ENCODE measurements at regions not wholly inside any gene's neighbourhood (a gene's known extent, or its start where the extent isn't known, plus 50 kb on each side); places are given as distances from the start of the nearest gene placed in this dataset.

- Histone ChIP-seq H2AFZ (no peak overlapping the region), H3K9ac (no peak overlapping the region), H3K9me2 (ENCODE audit: insufficient read depth) (no peaks in the 10 kb centered on the region), H3F3A (ENCODE audit: insufficient read depth) (no peaks in the 10 kb centered on the region), H3K4me3 (no peak overlapping the region), H3K79me2 (ENCODE audit: insufficient read depth) (no peaks in the 10 kb centered on the region), H3K27ac (no peak overlapping the region), H3K36me3 (ENCODE audit: low read depth) (no peaks in the 10 kb centered on the region), H4K20me1 (ENCODE audit: insufficient read depth) (no peaks in the 10 kb centered on the region), H3K4me2 (ENCODE audit: unreplicated experiment) (no peak overlapping the region), H3K9me3 (ENCODE audit: low read depth) (no peaks in the 10 kb centered on the region), H3K27me3 (replicated peaks; ENCODE audit: insufficient read depth) (no peaks in the 10 kb centered on the region), H3K4me1 (ENCODE audit: insufficient read depth) (no peaks in the 10 kb centered on the region)
- in situ Hi-C loops (cut with MboI), result no loop called here
- TF ChIP-seq EZH2phosphoT487 (IDR thresholded peaks at IDR 0.05; ENCODE audit: insufficient read depth, low read depth) (no peak), EZH2 (IDR thresholded peaks at IDR 0.05; ENCODE audit: insufficient read depth, poor library complexity, severe bottlenecking) (no peak)
- DNase-seq, result no peak
- 35 to 39% methylated on average over 4 of the region's 4 CpGs for WGBS, 2 experiments (ENCODE audit: low coverage in 1 of 2, low lambda C conversion rate in 2 of 2, missing lambda C conversion rate in 2 of 2)
Measured at GRCh38 chr2:221178139-221178538, 394.0 kb downstream of the EPHA4 start.

- Histone ChIP-seq H3K4me1 (ENCODE audit: insufficient read depth) (no peaks in the 10 kb centered on the region), H3K27me3 (replicated peaks; ENCODE audit: insufficient read depth) (no peaks in the 10 kb centered on the region), H3K9me3 (ENCODE audit: low read depth) (no peaks in the 10 kb centered on the region), H3K27ac (no peak overlapping the region), H3K4me2 (ENCODE audit: unreplicated experiment) (no peak overlapping the region), H3K9ac (no peak overlapping the region), H4K20me1 (ENCODE audit: insufficient read depth) (no peaks in the 10 kb centered on the region), H3F3A (ENCODE audit: insufficient read depth) (no peaks in the 10 kb centered on the region), H3K9me2 (ENCODE audit: insufficient read depth) (no peaks in the 10 kb centered on the region), H3K4me3 (no peak overlapping the region), H3K79me2 (ENCODE audit: insufficient read depth) (no peaks in the 10 kb centered on the region), H2AFZ (no peak overlapping the region), H3K36me3 (ENCODE audit: low read depth) (no peaks in the 10 kb centered on the region)
- in situ Hi-C loops (cut with MboI), result no loop called here
- 37 to 40% methylated on average over 3 of the region's 3 CpGs for WGBS, 2 experiments (ENCODE audit: low coverage in 1 of 2, low lambda C conversion rate in 2 of 2, missing lambda C conversion rate in 2 of 2)
- DNase-seq, result no peak
- TF ChIP-seq EZH2phosphoT487 (IDR thresholded peaks at IDR 0.05; ENCODE audit: insufficient read depth, low read depth), result no peak
- no peak for TF ChIP-seq EZH2 (IDR thresholded peaks at IDR 0.05; ENCODE audit: insufficient read depth, poor library complexity, severe bottlenecking)
Measured at GRCh38 chr2:221186873-221187272, 385.2 kb downstream of the EPHA4 start.

GRCh38 chr2:221189431-221190067 is 382.6 kb downstream of the EPHA4 start:
- no peaks in the 10 kb centered on the region for H3K79me2 ChIP-seq (ENCODE audit: insufficient read depth)
- no peak overlapping the region for H2AFZ ChIP-seq
- 33% methylated on average over 8 of the region's 8 CpGs for WGBS, 2 experiments (ENCODE audit: low coverage in 1 of 2, low lambda C conversion rate in 2 of 2, missing lambda C conversion rate in 2 of 2)
- no peaks in the 10 kb centered on the region for H3K4me1 ChIP-seq (ENCODE audit: insufficient read depth)
- H3K9me2 ChIP-seq (ENCODE audit: insufficient read depth), result no peaks in the 10 kb centered on the region
- no peak overlapping the region for H3K4me3 ChIP-seq
- no peaks in the 10 kb centered on the region for H3K9me3 ChIP-seq (ENCODE audit: low read depth)
- no peak for DNase-seq
- no peaks in the 10 kb centered on the region for H3F3A ChIP-seq (ENCODE audit: insufficient read depth)
- TF ChIP-seq EZH2 (IDR thresholded peaks at IDR 0.05; ENCODE audit: insufficient read depth, poor library complexity, severe bottlenecking) (no peak), EZH2phosphoT487 (IDR thresholded peaks at IDR 0.05; ENCODE audit: insufficient read depth, low read depth) (no peak)
- H3K4me2 ChIP-seq (ENCODE audit: unreplicated experiment), result no peak overlapping the region
- H3K9ac ChIP-seq, result no peak overlapping the region
- H3K36me3 ChIP-seq (ENCODE audit: low read depth), result no peaks in the 10 kb centered on the region
- 0 out of 2 replicates have a peak, but pooled peaks cover 6% of the 10 kb centered on the region for H3K27me3 ChIP-seq (replicated peaks; ENCODE audit: insufficient read depth)
- in situ Hi-C loops (cut with MboI), result no loop called here
- no peak overlapping the region for H3K27ac ChIP-seq
- no peaks in the 10 kb centered on the region for H4K20me1 ChIP-seq (ENCODE audit: insufficient read depth)

DNA sequence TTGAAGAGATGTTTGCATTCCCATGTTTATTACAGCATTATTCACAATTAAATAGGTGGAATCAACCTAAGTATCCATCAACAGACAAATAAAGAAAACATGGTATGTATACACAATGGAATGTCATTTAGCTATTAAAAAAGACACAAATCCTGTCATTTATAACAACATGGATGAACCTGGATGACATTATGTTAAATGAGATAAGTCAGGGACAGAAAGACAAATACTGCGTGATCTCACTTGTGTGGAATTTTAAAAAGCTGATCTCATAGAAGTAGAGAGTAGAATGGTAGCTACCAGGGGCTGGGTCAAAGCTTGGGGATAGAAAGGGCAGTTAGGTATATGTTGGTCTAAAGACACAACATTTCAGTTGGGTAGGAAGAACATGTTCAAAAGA is 376.3 kb downstream of the EPHA4 start:
- no peak overlapping the region for H3K4me3 ChIP-seq
- WGBS, 2 experiments (ENCODE audit: low coverage in 1 of 2, low lambda C conversion rate in 2 of 2, missing lambda C conversion rate in 2 of 2), result 63 to 71% methylated on average over 1 of the region's 1 CpG
- no peak overlapping the region for H2AFZ ChIP-seq
- H3K9me2 ChIP-seq (ENCODE audit: insufficient read depth), result no peaks in the 10 kb centered on the region
- in situ Hi-C loops (cut with MboI), result no loop called here
- DNase-seq, result no peak
- H3K27me3 ChIP-seq (replicated peaks; ENCODE audit: insufficient read depth), result 0 out of 2 replicates have a peak, but pooled peaks cover 6% of the 10 kb centered on the region
- no peak overlapping the region for H3K9ac ChIP-seq
- no peaks in the 10 kb centered on the region for H3K4me1 ChIP-seq (ENCODE audit: insufficient read depth)
- no peak for TF ChIP-seq EZH2 (IDR thresholded peaks at IDR 0.05; ENCODE audit: insufficient read depth, poor library complexity, severe bottlenecking)
- no peak for TF ChIP-seq EZH2phosphoT487 (IDR thresholded peaks at IDR 0.05; ENCODE audit: insufficient read depth, low read depth)
- no peaks in the 10 kb centered on the region for H3F3A ChIP-seq (ENCODE audit: insufficient read depth)
- H3K79me2 ChIP-seq (ENCODE audit: insufficient read depth), result no peaks in the 10 kb centered on the region
- H3K4me2 ChIP-seq (ENCODE audit: unreplicated experiment), result no peak overlapping the region
- no peak overlapping the region for H3K27ac ChIP-seq
- no peaks in the 10 kb centered on the region for H4K20me1 ChIP-seq (ENCODE audit: insufficient read depth)
- no peaks in the 10 kb centered on the region for H3K36me3 ChIP-seq (ENCODE audit: low read depth)
- H3K9me3 ChIP-seq (ENCODE audit: low read depth), result no peaks in the 10 kb centered on the region
